Astrocyte (in vitro differentiated cells and primary cell): ENCODE measurements at regions not wholly inside any gene's neighbourhood (a gene's known extent, or its start where the extent isn't known, plus 50 kb on each side); places are given as distances from the start of the nearest gene placed in this dataset.

ENCODE experiments used
- DNase-seq: peaks from one replicate; pipeline ENCODE4 v3.0.0-alpha.2; 2010; ENCODE audit warnings: low read depth
- FAIRE-seq: peaks from 2 replicates; lab custom pipeline; 2011; peaks lifted over from hg19 to GRCh38; lab: Jason Lieb, UNC
- H2AFZ ChIP-seq: 2 replicates; pipeline ENCODE4 v1.6.0; 2012; ENCODE audit warnings: low read depth, low read length, inconsistent platforms
- H3K27ac ChIP-seq: 2 replicates; pipeline ENCODE4 v1.5.1; 2011; ENCODE audit warnings: low read depth, low read length, inconsistent platforms
- H3K27me3 ChIP-seq: 2 replicates; pipeline ENCODE4 v1.6.0; 2011; ENCODE audit warnings: low read length, inconsistent platforms; ENCODE audit not compliant: insufficient read depth
- H3K36me3 ChIP-seq: 2 replicates; pipeline ENCODE4 v1.5.1; 2011; ENCODE audit warnings: low read length, inconsistent platforms; ENCODE audit not compliant: insufficient read depth
- H3K4me1 ChIP-seq: 2 replicates; pipeline ENCODE4 v1.5.1; 2011; ENCODE audit warnings: low read length, inconsistent platforms; ENCODE audit not compliant: insufficient read depth
- H3K4me2 ChIP-seq: 2 replicates; pipeline ENCODE4 v1.6.0; 2012; ENCODE audit warnings: low read length, inconsistent platforms
- H3K4me3 ChIP-seq: 2 replicates; pipeline ENCODE4 v1.5.1; 2011; ENCODE audit warnings: low read depth, mild to moderate bottlenecking, low read length, inconsistent platforms; ENCODE audit not compliant: insufficient read depth
- H3K79me2 ChIP-seq: 2 replicates; pipeline ENCODE4 v1.6.0; 2012; ENCODE audit warnings: mild to moderate bottlenecking, low read length, inconsistent platforms; ENCODE audit not compliant: insufficient read depth
- H3K9ac ChIP-seq: 2 replicates; pipeline ENCODE4 v1.6.0; 2012; ENCODE audit warnings: mild to moderate bottlenecking, low read length, inconsistent platforms
- H3K9me3 ChIP-seq: 2 replicates; pipeline ENCODE4 v1.5.1; 2012; ENCODE audit warnings: low read depth, mild to moderate bottlenecking, low read length, inconsistent platforms; ENCODE audit not compliant: insufficient read depth
- H4K20me1 ChIP-seq: 2 replicates; pipeline ENCODE4 v1.6.0; 2012; ENCODE audit warnings: low read length, inconsistent platforms; ENCODE audit not compliant: insufficient read depth
- H3K27ac Mint-ChIP-seq: one replicate; pipeline ENCODE4 v1.8.0; 2021; ENCODE audit warnings: mild to moderate bottlenecking, mixed read lengths; ENCODE audit not compliant: unreplicated experiment
- H3K27me3 Mint-ChIP-seq: one replicate; pipeline ENCODE4 v1.8.0; 2021; ENCODE audit warnings: low read depth, mixed read lengths; ENCODE audit not compliant: unreplicated experiment
- H3K36me3 Mint-ChIP-seq: one replicate; pipeline ENCODE4 v1.8.0; 2021; ENCODE audit warnings: low read depth, mixed read lengths; ENCODE audit not compliant: unreplicated experiment
- H3K4me1 Mint-ChIP-seq: one replicate; pipeline ENCODE4 v1.8.0; 2021; ENCODE audit warnings: low read depth, mixed read lengths; ENCODE audit not compliant: unreplicated experiment
- H3K4me3 Mint-ChIP-seq: one replicate; pipeline ENCODE4 v1.8.0; 2021; ENCODE audit warnings: mild to moderate bottlenecking, moderate library complexity, mixed read lengths; ENCODE audit not compliant: unreplicated experiment
- H3K9me3 Mint-ChIP-seq: one replicate; pipeline ENCODE4 v1.8.0; 2021; ENCODE audit warnings: mild to moderate bottlenecking, mixed read lengths; ENCODE audit not compliant: unreplicated experiment
- CTCF ChIP-seq: IDR thresholded peaks from 2 replicates; pipeline ENCODE4 v1.5.1; 2011; ENCODE audit warnings: low read depth, mild to moderate bottlenecking, inconsistent platforms, low read length, moderate library complexity; ENCODE audit not compliant: insufficient read depth
- EZH2 ChIP-seq: IDR thresholded peaks from 2 replicates; pipeline ENCODE4 v1.6.1; 2012; ENCODE audit warnings: mild to moderate bottlenecking, low read length, inconsistent platforms; ENCODE audit not compliant: insufficient read depth

GRCh38 chrX:39909996-39910395 is 187.8 kb downstream of the BCOR start:
- no peak for FAIRE-seq
- no peaks in the 10 kb centered on the region for H3K27me3 ChIP-seq
- H3K79me2 ChIP-seq: no peaks in the 10 kb centered on the region
- no peak overlapping the region for H3K27ac Mint-ChIP-seq
- no peak overlapping the region for H2AFZ ChIP-seq
- H3K4me1 Mint-ChIP-seq: peaks cover 13% of the 10 kb centered on the region
- H3K4me3 ChIP-seq: no peak overlapping the region
- TF ChIP-seq CTCF: no peak
- TF ChIP-seq EZH2: no peak
- H3K4me2 ChIP-seq: no peak overlapping the region
- H3K9ac ChIP-seq: no peak overlapping the region
- H3K9me3 Mint-ChIP-seq: no peaks in the 10 kb centered on the region
- no peaks in the 10 kb centered on the region for H3K36me3 Mint-ChIP-seq
- DNase-seq: no peak
- peaks cover 4% of the 10 kb centered on the region for H3K27me3 Mint-ChIP-seq
- no peak overlapping the region for H3K4me3 Mint-ChIP-seq
- H3K27ac ChIP-seq: no peak overlapping the region
- no peaks in the 10 kb centered on the region for H3K9me3 ChIP-seq
- no peaks in the 10 kb centered on the region for H4K20me1 ChIP-seq
- H3K36me3 ChIP-seq: no peaks in the 10 kb centered on the region
- H3K4me1 ChIP-seq: peaks cover 28% of the 10 kb centered on the region

GRCh38 chrX:39910651-39911050 is 187.1 kb downstream of the BCOR start:
- Histone ChIP-seq H3K4me1 (peaks cover 21% of the 10 kb centered on the region), H3K9me3 (no peaks in the 10 kb centered on the region), H3K4me3 (no peak overlapping the region), H3K27ac (no peak overlapping the region), H3K9ac (no peak overlapping the region), H3K4me2 (no peak overlapping the region), H3K79me2 (no peaks in the 10 kb centered on the region), H3K36me3 (no peaks in the 10 kb centered on the region), H2AFZ (no peak overlapping the region), H4K20me1 (no peaks in the 10 kb centered on the region), H3K27me3 (no peaks in the 10 kb centered on the region)
- no peak for TF ChIP-seq CTCF
- TF ChIP-seq EZH2: no peak
- DNase-seq (no peak), FAIRE-seq (no peak)
- H3K4me1 Mint-ChIP-seq: peaks cover 8% of the 10 kb centered on the region
- H3K36me3 Mint-ChIP-seq: no peaks in the 10 kb centered on the region
- no peaks in the 10 kb centered on the region for H3K9me3 Mint-ChIP-seq
- H3K27ac Mint-ChIP-seq: no peak overlapping the region
- no peak overlapping the region for H3K4me3 Mint-ChIP-seq
- H3K27me3 Mint-ChIP-seq: peaks cover 4% of the 10 kb centered on the region

GRCh38 chrX:39911278-39911897 is 186.4 kb downstream of the BCOR start:
- TF ChIP-seq CTCF (no peak), EZH2 (no peak)
- no peak overlapping the region for H3K9ac ChIP-seq
- Mint-ChIP-seq H3K4me1 (peaks cover 5% of the 10 kb centered on the region), H3K36me3 (no peaks in the 10 kb centered on the region), H3K4me3 (no peak overlapping the region), H3K27me3 (peaks cover 4% of the 10 kb centered on the region), H3K9me3 (no peaks in the 10 kb centered on the region), H3K27ac (no peak overlapping the region)
- no peak overlapping the region for H3K27ac ChIP-seq
- H3K4me3 ChIP-seq: no peak overlapping the region
- FAIRE-seq (no peak), DNase-seq (no peak)
- no peak overlapping the region for H2AFZ ChIP-seq
- no peaks in the 10 kb centered on the region for H3K79me2 ChIP-seq
- H3K9me3 ChIP-seq: no peaks in the 10 kb centered on the region
- no peaks in the 10 kb centered on the region for H3K27me3 ChIP-seq
- H3K4me1 ChIP-seq: peaks cover 16% of the 10 kb centered on the region
- no peaks in the 10 kb centered on the region for H3K36me3 ChIP-seq
- H3K4me2 ChIP-seq: no peak overlapping the region
- H4K20me1 ChIP-seq: no peaks in the 10 kb centered on the region
